HCT116 (cell line): ENCODE measurements at regions not wholly inside any gene's neighbourhood (a gene's known extent, or its start where the extent isn't known, plus 50 kb on each side); places are given as distances from the start of the nearest gene placed in this dataset.

Source experiments
- EGR1 ChIP-seq: IDR thresholded peaks from 2 replicates; pipeline ENCODE4 v1.6.1; 2012; ENCODE audit warnings: low read depth
- EZH2 ChIP-seq: fragments of 200-600 bp; sonication (generic); IDR thresholded peaks from 2 replicates; pipeline ENCODE4 v1.6.1; 2017; ENCODE audit warnings: antibody characterized with exemption, mixed run types
- POLR2A ChIP-seq: IDR thresholded peaks from 2 replicates; pipeline ENCODE4 v1.7.0; 2011; ENCODE audit warnings: borderline replicate concordance; ENCODE audit not compliant: insufficient read depth, insufficient read length; ENCODE audit errors: extremely low read depth
- POLR2AphosphoS5 ChIP-seq: IDR thresholded peaks from 2 replicates; pipeline ENCODE4 v1.6.1; 2011; ENCODE audit warnings: mild to moderate bottlenecking, low read depth, low read length, moderate library complexity
- RAD21 ChIP-seq: IDR thresholded peaks from 2 replicates; pipeline ENCODE4 v1.6.1; 2012; ENCODE audit warnings: low read depth, mild to moderate bottlenecking
- TF ChIP-seq, protein P1 (sequence below), 3 experiments: fragments of 200-600 bp in 1 of 3; sonication (generic) in 1 of 3; IDR thresholded peaks in 2 of 3; conservative IDR thresholded peaks in 1 of 3; 2 replicates each; pipeline ENCODE4 v1.5.1; 2012 to 2017; ENCODE audit warnings: low read depth in 2 of 3, low read length in 2 of 3, antibody characterized with exemption in 1 of 3, borderline replicate concordance in 1 of 3, control low read depth in 1 of 3, mild to moderate bottlenecking in 1 of 3, mixed read lengths in 1 of 3, mixed run types in 1 of 3, moderate library complexity in 1 of 3; ENCODE audit not compliant: insufficient read depth in 1 of 3
- TF ChIP-seq, protein P2 (sequence below): IDR thresholded peaks from 2 replicates; pipeline ENCODE4 v1.6.1; 2011; ENCODE audit warnings: mild to moderate bottlenecking, low read length, moderate library complexity; ENCODE audit not compliant: insufficient replicate concordance; ENCODE audit errors: extremely low read depth

DNA sequence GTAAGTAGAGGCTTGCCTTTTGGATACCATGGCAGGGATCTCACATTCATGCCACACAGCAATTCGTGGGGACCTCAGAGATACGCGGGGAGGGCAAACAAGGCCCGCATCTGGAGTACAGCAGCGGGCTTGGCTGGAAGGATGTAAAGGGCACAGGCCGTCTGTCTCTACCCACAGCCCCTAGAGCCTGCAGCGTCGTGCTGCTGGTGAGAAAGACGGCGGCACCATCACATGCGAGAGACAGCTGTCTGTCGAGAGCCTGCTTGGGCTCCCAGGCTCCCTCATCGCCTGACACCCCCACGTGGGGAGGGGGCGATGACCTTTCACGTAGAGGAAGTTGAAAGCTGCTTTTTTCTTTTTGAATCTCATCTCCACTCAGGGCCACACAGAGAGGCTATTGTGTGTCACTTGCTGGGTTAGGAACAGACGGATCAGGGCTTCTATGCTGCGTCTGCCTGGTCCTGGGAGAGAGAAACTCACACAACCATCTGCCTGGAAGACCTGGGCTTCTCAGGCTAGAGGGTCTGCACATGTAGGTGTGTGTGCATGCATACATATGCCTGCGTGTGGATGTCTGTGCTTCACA lies 134.6 kb upstream of the PPP1R26 start:
- TF ChIP-seq EZH2 = no peak
- TF ChIP-seq RAD21 = no peak
- TF ChIP-seq POLR2A = no peak
- TF ChIP-seq, protein P1, sequence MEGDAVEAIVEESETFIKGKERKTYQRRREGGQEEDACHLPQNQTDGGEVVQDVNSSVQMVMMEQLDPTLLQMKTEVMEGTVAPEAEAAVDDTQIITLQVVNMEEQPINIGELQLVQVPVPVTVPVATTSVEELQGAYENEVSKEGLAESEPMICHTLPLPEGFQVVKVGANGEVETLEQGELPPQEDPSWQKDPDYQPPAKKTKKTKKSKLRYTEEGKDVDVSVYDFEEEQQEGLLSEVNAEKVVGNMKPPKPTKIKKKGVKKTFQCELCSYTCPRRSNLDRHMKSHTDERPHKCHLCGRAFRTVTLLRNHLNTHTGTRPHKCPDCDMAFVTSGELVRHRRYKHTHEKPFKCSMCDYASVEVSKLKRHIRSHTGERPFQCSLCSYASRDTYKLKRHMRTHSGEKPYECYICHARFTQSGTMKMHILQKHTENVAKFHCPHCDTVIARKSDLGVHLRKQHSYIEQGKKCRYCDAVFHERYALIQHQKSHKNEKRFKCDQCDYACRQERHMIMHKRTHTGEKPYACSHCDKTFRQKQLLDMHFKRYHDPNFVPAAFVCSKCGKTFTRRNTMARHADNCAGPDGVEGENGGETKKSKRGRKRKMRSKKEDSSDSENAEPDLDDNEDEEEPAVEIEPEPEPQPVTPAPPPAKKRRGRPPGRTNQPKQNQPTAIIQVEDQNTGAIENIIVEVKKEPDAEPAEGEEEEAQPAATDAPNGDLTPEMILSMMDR (IDR thresholded peaks at IDR 0.05 in 2 of 3, conservative IDR thresholded peaks at IDR 0.05 in 1 of 3; ENCODE audit: borderline replicate concordance in 1 of 3, insufficient read depth in 1 of 3, low read depth in 2 of 3, low read length in 2 of 3) = no peak
- no peak for TF ChIP-seq EGR1
- TF ChIP-seq, protein P2, sequence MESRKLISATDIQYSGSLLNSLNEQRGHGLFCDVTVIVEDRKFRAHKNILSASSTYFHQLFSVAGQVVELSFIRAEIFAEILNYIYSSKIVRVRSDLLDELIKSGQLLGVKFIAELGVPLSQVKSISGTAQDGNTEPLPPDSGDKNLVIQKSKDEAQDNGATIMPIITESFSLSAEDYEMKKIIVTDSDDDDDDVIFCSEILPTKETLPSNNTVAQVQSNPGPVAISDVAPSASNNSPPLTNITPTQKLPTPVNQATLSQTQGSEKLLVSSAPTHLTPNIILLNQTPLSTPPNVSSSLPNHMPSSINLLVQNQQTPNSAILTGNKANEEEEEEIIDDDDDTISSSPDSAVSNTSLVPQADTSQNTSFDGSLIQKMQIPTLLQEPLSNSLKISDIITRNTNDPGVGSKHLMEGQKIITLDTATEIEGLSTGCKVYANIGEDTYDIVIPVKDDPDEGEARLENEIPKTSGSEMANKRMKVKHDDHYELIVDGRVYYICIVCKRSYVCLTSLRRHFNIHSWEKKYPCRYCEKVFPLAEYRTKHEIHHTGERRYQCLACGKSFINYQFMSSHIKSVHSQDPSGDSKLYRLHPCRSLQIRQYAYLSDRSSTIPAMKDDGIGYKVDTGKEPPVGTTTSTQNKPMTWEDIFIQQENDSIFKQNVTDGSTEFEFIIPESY = no peak
- no peak for TF ChIP-seq POLR2AphosphoS5
